ENCODE measurements at regions not wholly inside any gene's neighbourhood (a gene's known extent, or its start where the extent isn't known, plus 50 kb on each side); places are given as distances from the start of the nearest gene placed in this dataset.

- TF ChIP-seq CTCF (conservative IDR thresholded peaks at IDR 0.05) (no peak), ZFX (IDR thresholded peaks at IDR 0.05) (no peak)
Measured at GRCh38 chr10:2128991-2129390, 391.7 kb upstream of the ADARB2 start.

Data from C4-2B (cell line).